Fibroblast of lung (primary cell): ENCODE measurements at regions not wholly inside any gene's neighbourhood (a gene's known extent, or its start where the extent isn't known, plus 50 kb on each side); places are given as distances from the start of the nearest gene placed in this dataset.

Experiments
- DNase-seq, 2 donors: peaks; one replicate each; pipeline versions ENCODE4 v3.0.0 to v3.0.0-alpha.2; 2010; ENCODE audit warnings: low read depth in 2 of 2
- H2AFZ ChIP-seq: 2 replicates; pipeline ENCODE4 v1.5.1; 2012; ENCODE audit warnings: low read length, control low read depth, inconsistent platforms
- H3K27ac ChIP-seq: 2 replicates; pipeline ENCODE4 v1.5.1; 2011; ENCODE audit warnings: low read length, control low read depth; ENCODE audit not compliant: insufficient read depth
- H3K27me3 ChIP-seq: 2 replicates; pipeline ENCODE4 v1.5.1; 2011; ENCODE audit warnings: mild to moderate bottlenecking, low read length; ENCODE audit not compliant: control insufficient read depth, insufficient read depth
- H3K36me3 ChIP-seq: 2 replicates; pipeline ENCODE4 v1.5.1; 2011; ENCODE audit warnings: low read length; ENCODE audit not compliant: control insufficient read depth, insufficient read depth
- H3K4me1 ChIP-seq: 2 replicates; pipeline ENCODE4 v1.5.1; 2011; ENCODE audit warnings: low read length; ENCODE audit not compliant: control insufficient read depth, insufficient read depth; ENCODE audit errors: extremely low read depth
- H3K4me2 ChIP-seq: 2 replicates; pipeline ENCODE4 v1.5.1; 2011; ENCODE audit warnings: low read length, control low read depth; ENCODE audit not compliant: insufficient read depth; ENCODE audit errors: extremely low read depth
- H3K4me3 ChIP-seq, 4 experiments: fragments of 200-600 bp in 1 of 4; sonication (generic) in 1 of 4; replicated peaks in 1 of 4; 2 replicates each; pipeline ENCODE4 v1.5.1; 2011 to 2016; ENCODE audit warnings: low read length in 4 of 4, low read depth in 3 of 4, mild to moderate bottlenecking in 3 of 4, control low read depth in 2 of 4, inconsistent platforms in 1 of 4, mixed read lengths in 1 of 4; ENCODE audit not compliant: insufficient read depth in 1 of 4; ENCODE audit errors: control extremely low read depth in 1 of 4
- H3K79me2 ChIP-seq: 2 replicates; pipeline ENCODE4 v1.5.1; 2012; ENCODE audit warnings: mild to moderate bottlenecking, low read length, inconsistent platforms; ENCODE audit not compliant: control insufficient read depth, insufficient read depth
- H3K9ac ChIP-seq: 2 replicates; pipeline ENCODE4 v1.5.1; 2011; ENCODE audit warnings: mild to moderate bottlenecking, low read length, control low read depth; ENCODE audit not compliant: insufficient read depth
- H3K9me3 ChIP-seq: 2 replicates; pipeline ENCODE4 v1.5.1; 2012; ENCODE audit warnings: low read depth, low read length; ENCODE audit not compliant: control insufficient read depth, insufficient read depth
- H4K20me1 ChIP-seq: 2 replicates; pipeline ENCODE4 v1.5.1; 2011; ENCODE audit warnings: low read length; ENCODE audit not compliant: control insufficient read depth, insufficient read depth; ENCODE audit errors: extremely low read depth
- CTCF ChIP-seq, 2 donors: IDR thresholded peaks in 1 of 2; conservative IDR thresholded peaks in 1 of 2; 1 replicate in 1 of 2; 2 replicates in 1 of 2; pipeline ENCODE4 v1.5.1; 2011 to 2012; ENCODE audit warnings: low read length in 2 of 2, control low read depth in 1 of 2, inconsistent platforms in 1 of 2, low read depth in 1 of 2, mild to moderate bottlenecking in 1 of 2
- EZH2 ChIP-seq: IDR thresholded peaks from 2 replicates; pipeline ENCODE4 v1.5.1; 2012; ENCODE audit warnings: low read length, control low read depth, mild to moderate bottlenecking; ENCODE audit errors: missing control alignments

GRCh38 chr4:11876104-11876503 is 447.4 kb upstream of the HS3ST1 start:
- H3K4me1 ChIP-seq, result no peaks in the 10 kb centered on the region
- no peak overlapping the region for H3K9ac ChIP-seq
- H3K79me2 ChIP-seq, result no peaks in the 10 kb centered on the region
- no peak for DNase-seq
- no peak overlapping the region for H2AFZ ChIP-seq
- H3K4me3 ChIP-seq, result no peak overlapping the region
- TF ChIP-seq EZH2 (no peak), CTCF (conservative IDR thresholded peaks at IDR 0.05 in 1 of 2, IDR thresholded peaks at IDR 0.05 in 1 of 2; ENCODE audit: low read depth in 1 of 2, low read length in 2 of 2) (no peak)
- H3K36me3 ChIP-seq, result no peaks in the 10 kb centered on the region
- H3K27ac ChIP-seq, result no peak overlapping the region
- H4K20me1 ChIP-seq, result no peaks in the 10 kb centered on the region
- no peaks in the 10 kb centered on the region for H3K27me3 ChIP-seq
- H3K4me2 ChIP-seq, result no peak overlapping the region
- no peaks in the 10 kb centered on the region for H3K9me3 ChIP-seq

- no peak for DNase-seq
- Histone ChIP-seq H3K79me2 (no peaks in the 10 kb centered on the region), H3K4me3 (no peak overlapping the region), H3K9me3 (no peaks in the 10 kb centered on the region), H3K36me3 (no peaks in the 10 kb centered on the region), H3K9ac (no peak overlapping the region), H3K27ac (no peak overlapping the region), H4K20me1 (no peaks in the 10 kb centered on the region), H3K4me2 (no peak overlapping the region), H3K27me3 (no peaks in the 10 kb centered on the region), H3K4me1 (no peaks in the 10 kb centered on the region), H2AFZ (no peak overlapping the region)
- TF ChIP-seq EZH2 (no peak), CTCF (conservative IDR thresholded peaks at IDR 0.05 in 1 of 2, IDR thresholded peaks at IDR 0.05 in 1 of 2; ENCODE audit: low read depth in 1 of 2, low read length in 2 of 2) (no peak)
These were observed 440.6 kb upstream of the HS3ST1 start for GRCh38 chr4:11869191-11869870.

- H3K9me3 ChIP-seq, result no peaks in the 10 kb centered on the region
- no peaks in the 10 kb centered on the region for H3K79me2 ChIP-seq
- no peak overlapping the region for H3K9ac ChIP-seq
- DNase-seq, result no peak
- H3K27me3 ChIP-seq, result no peaks in the 10 kb centered on the region
- no peaks in the 10 kb centered on the region for H3K4me1 ChIP-seq
- no peak overlapping the region for H3K4me3 ChIP-seq
- TF ChIP-seq EZH2 (no peak), CTCF (conservative IDR thresholded peaks at IDR 0.05 in 1 of 2, IDR thresholded peaks at IDR 0.05 in 1 of 2; ENCODE audit: low read depth in 1 of 2, low read length in 2 of 2) (no peak)
- H3K36me3 ChIP-seq, result no peaks in the 10 kb centered on the region
- H2AFZ ChIP-seq, result no peak overlapping the region
- H3K4me2 ChIP-seq, result no peak overlapping the region
- H4K20me1 ChIP-seq, result no peaks in the 10 kb centered on the region
- no peak overlapping the region for H3K27ac ChIP-seq
These were observed 437.7 kb upstream of the HS3ST1 start for GRCh38 chr4:11866391-11866790.
